GM12891 (cell line): ENCODE measurements at regions not wholly inside any gene's neighbourhood (a gene's known extent, or its start where the extent isn't known, plus 50 kb on each side); places are given as distances from the start of the nearest gene placed in this dataset.

Source experiments
- DNase-seq: peaks from one replicate; pipeline ENCODE4 v3.0.0; 2011; ENCODE audit warnings: low spot score; ENCODE audit not compliant: insufficient read length
- FAIRE-seq: peaks from 2 replicates; lab custom pipeline; 2011; peaks lifted over from hg19 to GRCh38; lab: Jason Lieb, UNC
- PAX5 ChIP-seq: IDR thresholded peaks from 2 replicates; pipeline ENCODE4 v1.6.1; 2011; ENCODE audit warnings: low read length, moderate library complexity, mild to moderate bottlenecking; ENCODE audit not compliant: insufficient read depth, severe bottlenecking
- POLR2A ChIP-seq: IDR thresholded peaks from 2 replicates; pipeline ENCODE4 v1.6.1; 2011; ENCODE audit warnings: low read depth, low read length, control low read depth
- POLR2AphosphoS5 ChIP-seq: IDR thresholded peaks from 2 replicates; pipeline ENCODE4 v1.6.1; 2011; ENCODE audit warnings: low read depth, low read length, control low read depth
- POU2F2 ChIP-seq: IDR thresholded peaks from 2 replicates; pipeline ENCODE4 v1.6.1; 2011; ENCODE audit warnings: low read depth, mild to moderate bottlenecking, control low read depth, low read length, moderate library complexity
- SPI1 ChIP-seq: IDR thresholded peaks from 2 replicates; pipeline ENCODE4 v1.6.1; 2011; ENCODE audit warnings: low read depth, low read length, control low read depth
- TAF1 ChIP-seq: IDR thresholded peaks from 2 replicates; pipeline ENCODE4 v1.6.1; 2011; ENCODE audit warnings: low read depth, low read length, control low read depth

- TF ChIP-seq PAX5 (no peak), SPI1 (no peak), TAF1 (no peak), POLR2A (no peak), POLR2AphosphoS5 (no peak), POU2F2 (no peak)
- FAIRE-seq, result no peak
- no peak for DNase-seq
Observed at GRCh38 chr13:82615043-82615442, 1267.2 kb downstream of the SLITRK1 start.

GRCh38 chr13:82614086-82614485 is 1268.2 kb downstream of the SLITRK1 start:
- DNase-seq, result no peak
- TF ChIP-seq TAF1 (no peak), POU2F2 (no peak), SPI1 (no peak), POLR2AphosphoS5 (no peak), POLR2A (no peak), PAX5 (no peak)
- no peak for FAIRE-seq

- TF ChIP-seq TAF1, result no peak
- no peak for TF ChIP-seq POLR2AphosphoS5
- TF ChIP-seq PAX5, result no peak
- no peak for TF ChIP-seq POLR2A
- FAIRE-seq (no peak), DNase-seq (no peak)
Observed at GRCh38 chr13:82606008-82606407, 1276.3 kb downstream of the SLITRK1 start.

GRCh38 chr13:82597747-82598146 is 1284.5 kb downstream of the SLITRK1 start:
- FAIRE-seq (no peak), DNase-seq (no peak)
- no peak for TF ChIP-seq PAX5
- no peak for TF ChIP-seq TAF1
- no peak for TF ChIP-seq POU2F2
- TF ChIP-seq SPI1, result no peak
- no peak for TF ChIP-seq POLR2AphosphoS5
- no peak for TF ChIP-seq POLR2A

GRCh38 chr13:82593239-82593638 is 1289.0 kb downstream of the SLITRK1 start:
- no peak for TF ChIP-seq POU2F2
- TF ChIP-seq POLR2A, result no peak
- TF ChIP-seq TAF1, result no peak
- TF ChIP-seq PAX5, result no peak
- TF ChIP-seq POLR2AphosphoS5, result no peak
- no peak for TF ChIP-seq SPI1
- no peak for DNase-seq
- no peak for FAIRE-seq

- no peak for DNase-seq
- FAIRE-seq, result no peak
- TF ChIP-seq POLR2A (no peak), PAX5 (no peak)
Observed at GRCh38 chr13:82571653-82572052, 1310.6 kb downstream of the SLITRK1 start.

GRCh38 chr13:82569581-82569980 is 1312.7 kb downstream of the SLITRK1 start:
- FAIRE-seq (no peak), DNase-seq (no peak)
- TF ChIP-seq TAF1 (no peak), POLR2A (no peak), SPI1 (no peak), POLR2AphosphoS5 (no peak), PAX5 (no peak), POU2F2 (no peak)

- DNase-seq (no peak), FAIRE-seq (no peak)
- TF ChIP-seq TAF1 (no peak), SPI1 (no peak), POLR2A (no peak), POLR2AphosphoS5 (no peak), PAX5 (no peak), POU2F2 (no peak)
Observed at GRCh38 chr13:82566864-82567263, 1315.4 kb downstream of the SLITRK1 start.

GRCh38 chr13:82565201-82565600 is 1317.1 kb downstream of the SLITRK1 start:
- no peak for FAIRE-seq
- DNase-seq, result no peak
- TF ChIP-seq SPI1, result no peak
- no peak for TF ChIP-seq POU2F2
- TF ChIP-seq PAX5, result no peak
- TF ChIP-seq POLR2AphosphoS5, result no peak
- TF ChIP-seq POLR2A, result no peak
- TF ChIP-seq TAF1, result no peak

GRCh38 chr13:82560889-82561288 is 1321.4 kb downstream of the SLITRK1 start:
- TF ChIP-seq POU2F2 (no peak), POLR2AphosphoS5 (no peak), PAX5 (no peak), TAF1 (no peak), POLR2A (no peak), SPI1 (no peak)
- FAIRE-seq, result no peak

GRCh38 chr13:82522872-82523271 is 1359.4 kb downstream of the SLITRK1 start:
- TF ChIP-seq POU2F2 (no peak), PAX5 (no peak), SPI1 (no peak), POLR2AphosphoS5 (no peak), TAF1 (no peak), POLR2A (no peak)
- FAIRE-seq (no peak), DNase-seq (no peak)

More at GRCh38 chr13:82560889-82561288, 1321.4 kb downstream of the SLITRK1 start:
- no peak for DNase-seq
